Hematopoietic multipotent progenitor cell treated with erythropoietin and hydrocortisone succinate and interleukin-3 and kit ligand, for 6 days (in vitro differentiated cells): ENCODE measurements at regions not wholly inside any gene's neighbourhood (a gene's known extent, or its start where the extent isn't known, plus 50 kb on each side); places are given as distances from the start of the nearest gene placed in this dataset.
"Not testable (repeated sequence)": the region's sequence is repeated elsewhere in the genome, so short reads cannot be mapped to it uniquely, and the experiment has no call there.

Source experiments
- DNase-seq: peaks from one replicate; pipeline ENCODE4 v3.0.0-alpha.2; 2015

GRCh38 chr13:61136093-61136492, 279.6 kb downstream of the PCDH20 start:
- no peak for DNase-seq

- DNase-seq: no peak
These were observed 280.1 kb downstream of the PCDH20 start for GRCh38 chr13:61135583-61135982.

GRCh38 chr13:61128850-61129645, 286.6 kb downstream of the PCDH20 start:
- no peak for DNase-seq

- DNase-seq: no peak
These were observed 291.9 kb downstream of the PCDH20 start for GRCh38 chr13:61123538-61124289.

- no peak for DNase-seq
These were observed 302.4 kb downstream of the PCDH20 start for GRCh38 chr13:61113140-61113658.

GRCh38 chr13:61111529-61111928, 304.1 kb downstream of the PCDH20 start:
- DNase-seq: no peak

- no peak for DNase-seq
These were observed 304.9 kb downstream of the PCDH20 start for GRCh38 chr13:61110732-61111131.

GRCh38 chr13:61109741-61110140, 305.9 kb downstream of the PCDH20 start:
- DNase-seq: no peak

GRCh38 chr13:61107989-61108388, 307.7 kb downstream of the PCDH20 start:
- DNase-seq: no peak

GRCh38 chr13:61095885-61096284, 319.8 kb downstream of the PCDH20 start:
- no peak for DNase-seq

- no peak for DNase-seq
These were observed 320.8 kb downstream of the PCDH20 start for GRCh38 chr13:61094865-61095264.

- DNase-seq: not testable (repeated sequence)
These were observed 325.8 kb downstream of the PCDH20 start for GRCh38 chr13:61089894-61090293.

- DNase-seq: no peak
These were observed 329.6 kb downstream of the PCDH20 start for GRCh38 chr13:61086087-61086486.

- DNase-seq: no peak
These were observed 330.7 kb downstream of the PCDH20 start for GRCh38 chr13:61084988-61085387.

- DNase-seq: no peak
These were observed 336.5 kb downstream of the PCDH20 start for GRCh38 chr13:61078976-61079770.

- no peak for DNase-seq
These were observed 363.5 kb downstream of the PCDH20 start for GRCh38 chr13:61052175-61052574.

GRCh38 chr13:61045251-61045650, 370.4 kb downstream of the PCDH20 start:
- DNase-seq: peak; percentile 12

- no peak for DNase-seq
These were observed 375.5 kb downstream of the PCDH20 start for GRCh38 chr13:61040181-61040580.

- no peak for DNase-seq
These were observed 376.3 kb downstream of the PCDH20 start for GRCh38 chr13:61039302-61039701.

GRCh38 chr13:61036715-61037114, 378.9 kb downstream of the PCDH20 start:
- no peak for DNase-seq

- no peak for DNase-seq
These were observed 385.2 kb downstream of the PCDH20 start for GRCh38 chr13:61030445-61030844.

- no peak for DNase-seq
These were observed 386.6 kb downstream of the PCDH20 start for GRCh38 chr13:61029064-61029463.

GRCh38 chr13:61024046-61024445, 391.6 kb downstream of the PCDH20 start:
- no peak for DNase-seq
